ENCODE measurements at regions not wholly inside any gene's neighbourhood (a gene's known extent, or its start where the extent isn't known, plus 50 kb on each side); places are given as distances from the start of the nearest gene placed in this dataset.

- Histone ChIP-seq H3K4me3 (ENCODE audit: low read depth, low read length) (no peak overlapping the region), H3K4me2 (ENCODE audit: low read length) (no peak overlapping the region), H2AFZ (no peak overlapping the region), H3K4me1 (no peaks in the 10 kb centered on the region), H3K9me3 (ENCODE audit: control insufficient read depth, low read length) (no peaks in the 10 kb centered on the region), H3K27ac (no peak overlapping the region), H3K36me3 (ENCODE audit: control insufficient read depth, insufficient read depth, low read length) (peaks cover 4% of the 10 kb centered on the region), H3K9ac (no peak overlapping the region), H3K79me2 (no peaks in the 10 kb centered on the region), H3K27me3 (ENCODE audit: control insufficient read depth, insufficient read depth, low read length) (no peaks in the 10 kb centered on the region)
- TF ChIP-seq CTCF (IDR thresholded peaks at IDR 0.05): no peak
Observed at GRCh38 chr9:75780185-75780584, 110.3 kb upstream of the PCSK5 start.

- H3K4me2 ChIP-seq (ENCODE audit: low read length): no peak overlapping the region
- no peak overlapping the region for H2AFZ ChIP-seq
- no peak overlapping the region for H3K4me3 ChIP-seq (ENCODE audit: low read depth, low read length)
- H3K9ac ChIP-seq: no peak overlapping the region
- no peaks in the 10 kb centered on the region for H3K4me1 ChIP-seq
- H3K36me3 ChIP-seq (ENCODE audit: control insufficient read depth, insufficient read depth, low read length): no peaks in the 10 kb centered on the region
- H3K27me3 ChIP-seq (ENCODE audit: control insufficient read depth, insufficient read depth, low read length): no peaks in the 10 kb centered on the region
- H3K79me2 ChIP-seq: no peaks in the 10 kb centered on the region
- H3K9me3 ChIP-seq (ENCODE audit: control insufficient read depth, low read length): no peaks in the 10 kb centered on the region
- no peak overlapping the region for H3K27ac ChIP-seq
- TF ChIP-seq CTCF (IDR thresholded peaks at IDR 0.05): no peak
Observed at GRCh38 chr9:75788006-75788634, 102.4 kb upstream of the PCSK5 start.

- Histone ChIP-seq H3K9ac (no peak overlapping the region), H3K27me3 (ENCODE audit: control insufficient read depth, insufficient read depth, low read length) (no peaks in the 10 kb centered on the region), H3K9me3 (ENCODE audit: control insufficient read depth, low read length) (no peaks in the 10 kb centered on the region), H3K4me2 (ENCODE audit: low read length) (no peak overlapping the region), H3K4me3 (ENCODE audit: low read depth, low read length) (no peak overlapping the region), H3K79me2 (no peaks in the 10 kb centered on the region), H2AFZ (no peak overlapping the region), H3K36me3 (ENCODE audit: control insufficient read depth, insufficient read depth, low read length) (no peaks in the 10 kb centered on the region), H3K27ac (no peak overlapping the region), H3K4me1 (no peaks in the 10 kb centered on the region)
- TF ChIP-seq CTCF (IDR thresholded peaks at IDR 0.05): no peak
Observed at GRCh38 chr9:75797085-75797580, 93.3 kb upstream of the PCSK5 start.

GRCh38 chr9:75798505-75798904 lies 92.0 kb upstream of the PCSK5 start:
- Histone ChIP-seq H2AFZ (no peak overlapping the region), H3K36me3 (ENCODE audit: control insufficient read depth, insufficient read depth, low read length) (no peaks in the 10 kb centered on the region), H3K27me3 (ENCODE audit: control insufficient read depth, insufficient read depth, low read length) (no peaks in the 10 kb centered on the region), H3K9ac (no peak overlapping the region), H3K27ac (no peak overlapping the region), H3K4me3 (ENCODE audit: low read depth, low read length) (no peak overlapping the region), H3K9me3 (ENCODE audit: control insufficient read depth, low read length) (no peaks in the 10 kb centered on the region), H3K79me2 (no peaks in the 10 kb centered on the region), H3K4me1 (no peaks in the 10 kb centered on the region), H3K4me2 (ENCODE audit: low read length) (no peak overlapping the region)
- no peak for TF ChIP-seq CTCF (IDR thresholded peaks at IDR 0.05)

GRCh38 chr9:75803130-75803529 lies 87.3 kb upstream of the PCSK5 start:
- no peak overlapping the region for H3K4me3 ChIP-seq (ENCODE audit: low read depth, low read length)
- H3K4me2 ChIP-seq (ENCODE audit: low read length): no peak overlapping the region
- no peaks in the 10 kb centered on the region for H3K79me2 ChIP-seq
- H3K36me3 ChIP-seq (ENCODE audit: control insufficient read depth, insufficient read depth, low read length): no peaks in the 10 kb centered on the region
- no peak overlapping the region for H3K27ac ChIP-seq
- TF ChIP-seq CTCF (IDR thresholded peaks at IDR 0.05): no peak
- no peak overlapping the region for H3K9ac ChIP-seq
- no peaks in the 10 kb centered on the region for H3K4me1 ChIP-seq
- no peaks in the 10 kb centered on the region for H3K27me3 ChIP-seq (ENCODE audit: control insufficient read depth, insufficient read depth, low read length)
- no peak overlapping the region for H2AFZ ChIP-seq
- H3K9me3 ChIP-seq (ENCODE audit: control insufficient read depth, low read length): no peaks in the 10 kb centered on the region
